Fibroblast of the aortic adventitia (primary cell): ENCODE measurements at regions not wholly inside any gene's neighbourhood (a gene's known extent, or its start where the extent isn't known, plus 50 kb on each side); places are given as distances from the start of the nearest gene placed in this dataset.

Experiments
- DNase-seq: peaks from one replicate; pipeline ENCODE4 v3.0.0-alpha.2; 2010; ENCODE audit warnings: low read depth
- H3K4me3 ChIP-seq: 2 replicates; pipeline ENCODE4 v1.5.1; 2011; ENCODE audit warnings: low read depth, mild to moderate bottlenecking, control low read depth, low read length, moderate library complexity
- TF ChIP-seq, protein P1 (sequence below): IDR thresholded peaks from 2 replicates; pipeline ENCODE4 v1.5.1; 2011; ENCODE audit warnings: mild to moderate bottlenecking, low read length, control low read depth, inconsistent platforms; ENCODE audit not compliant: insufficient read depth

DNA sequence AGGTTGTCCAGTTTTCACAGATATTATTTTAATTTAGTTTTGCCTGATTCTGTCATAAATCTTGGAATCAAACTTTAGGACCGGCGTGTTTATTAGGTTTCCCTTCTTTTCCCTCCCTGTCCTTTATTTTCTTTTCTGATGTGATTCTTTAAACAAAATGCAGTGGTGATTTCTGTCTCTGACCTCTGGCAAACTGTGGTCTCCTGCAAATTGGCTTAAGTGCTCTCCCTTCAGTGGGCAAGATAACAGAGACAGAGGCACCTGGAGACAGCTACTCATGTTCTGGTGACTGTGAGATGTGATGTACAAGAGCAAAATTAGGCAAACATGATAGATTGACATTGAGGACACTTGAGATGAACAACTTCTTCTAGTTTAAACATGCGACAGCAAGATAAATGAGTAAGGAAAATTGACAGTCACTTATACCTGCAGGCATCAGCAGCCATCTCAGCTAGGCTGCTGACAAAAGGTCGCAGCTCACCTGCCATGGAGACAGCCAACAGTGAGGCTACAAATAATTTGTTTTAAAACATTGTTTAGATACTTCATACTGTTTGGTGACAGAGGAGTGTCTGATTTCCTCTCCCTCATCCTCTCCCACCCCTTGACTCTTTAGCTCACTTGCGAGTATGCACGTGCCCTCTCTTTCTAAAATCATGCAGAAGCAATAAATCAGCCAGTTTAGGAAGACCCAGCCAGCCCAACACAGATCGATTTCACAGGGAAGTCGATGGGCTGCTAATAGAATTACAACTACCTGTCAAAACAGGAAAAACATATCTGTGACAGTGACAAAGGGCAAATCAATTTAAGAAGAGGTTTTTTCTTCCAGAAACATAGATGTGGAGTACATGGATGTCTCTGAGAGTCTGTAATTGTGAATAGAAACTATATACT lies 63.4 kb upstream of the MAP3K7 start:
- no peak for DNase-seq
- TF ChIP-seq, protein P1, sequence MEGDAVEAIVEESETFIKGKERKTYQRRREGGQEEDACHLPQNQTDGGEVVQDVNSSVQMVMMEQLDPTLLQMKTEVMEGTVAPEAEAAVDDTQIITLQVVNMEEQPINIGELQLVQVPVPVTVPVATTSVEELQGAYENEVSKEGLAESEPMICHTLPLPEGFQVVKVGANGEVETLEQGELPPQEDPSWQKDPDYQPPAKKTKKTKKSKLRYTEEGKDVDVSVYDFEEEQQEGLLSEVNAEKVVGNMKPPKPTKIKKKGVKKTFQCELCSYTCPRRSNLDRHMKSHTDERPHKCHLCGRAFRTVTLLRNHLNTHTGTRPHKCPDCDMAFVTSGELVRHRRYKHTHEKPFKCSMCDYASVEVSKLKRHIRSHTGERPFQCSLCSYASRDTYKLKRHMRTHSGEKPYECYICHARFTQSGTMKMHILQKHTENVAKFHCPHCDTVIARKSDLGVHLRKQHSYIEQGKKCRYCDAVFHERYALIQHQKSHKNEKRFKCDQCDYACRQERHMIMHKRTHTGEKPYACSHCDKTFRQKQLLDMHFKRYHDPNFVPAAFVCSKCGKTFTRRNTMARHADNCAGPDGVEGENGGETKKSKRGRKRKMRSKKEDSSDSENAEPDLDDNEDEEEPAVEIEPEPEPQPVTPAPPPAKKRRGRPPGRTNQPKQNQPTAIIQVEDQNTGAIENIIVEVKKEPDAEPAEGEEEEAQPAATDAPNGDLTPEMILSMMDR: no peak
- no peak overlapping the region for H3K4me3 ChIP-seq

DNA sequence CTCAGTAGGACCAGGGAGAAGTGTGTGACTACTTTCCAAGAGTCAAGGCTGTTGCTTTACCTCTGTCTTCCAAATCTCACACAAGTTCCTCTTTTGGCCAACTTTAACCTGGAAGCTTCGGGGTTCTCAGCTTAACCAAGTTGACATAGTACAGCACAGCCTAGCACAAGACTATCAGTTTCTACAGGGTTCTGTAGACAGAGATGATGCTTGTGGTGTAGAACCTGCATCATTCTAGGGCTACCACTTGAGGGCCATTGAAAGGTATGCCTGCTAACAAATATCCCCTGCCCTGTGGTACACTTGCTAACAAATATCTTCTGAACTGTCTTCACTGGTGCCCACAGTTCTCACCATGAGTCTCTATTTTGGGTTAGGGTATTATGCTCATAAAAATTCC lies 62.0 kb upstream of the MAP3K7 start:
- H3K4me3 ChIP-seq: no peak overlapping the region
- TF ChIP-seq, protein P1: no peak
- no peak for DNase-seq

DNA sequence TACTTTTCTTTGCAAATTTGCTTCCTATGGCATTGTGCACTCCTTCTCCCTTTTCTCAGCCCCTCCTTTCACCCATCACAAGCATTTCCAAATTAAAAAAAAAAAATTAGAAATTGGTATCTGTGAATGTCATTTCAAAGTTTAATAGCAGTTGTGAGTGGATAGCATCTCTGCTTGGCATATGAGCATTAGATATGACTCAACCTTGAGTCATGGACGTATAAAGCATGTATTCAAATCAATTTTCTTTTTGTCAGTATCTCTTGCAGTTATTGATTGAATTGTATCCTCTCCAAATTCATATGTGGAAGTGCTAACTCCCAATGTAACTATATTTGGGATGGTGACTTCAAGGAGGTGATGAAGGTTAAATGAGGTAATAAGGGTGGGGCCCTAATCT lies 60.1 kb upstream of the MAP3K7 start:
- no peak for DNase-seq
- TF ChIP-seq, protein P1: no peak
- no peak overlapping the region for H3K4me3 ChIP-seq

- H3K4me3 ChIP-seq: no peak overlapping the region
Measured at GRCh38 chr6:90645634-90646033, 58.8 kb upstream of the MAP3K7 start.

GRCh38 chr6:90644492-90644891 lies 57.6 kb upstream of the MAP3K7 start:
- H3K4me3 ChIP-seq: no peak overlapping the region
- no peak for DNase-seq
- TF ChIP-seq, protein P1: no peak

More at GRCh38 chr6:90645634-90646033, 58.8 kb upstream of the MAP3K7 start:
- TF ChIP-seq, protein P1: no peak
- no peak for DNase-seq

DNA sequence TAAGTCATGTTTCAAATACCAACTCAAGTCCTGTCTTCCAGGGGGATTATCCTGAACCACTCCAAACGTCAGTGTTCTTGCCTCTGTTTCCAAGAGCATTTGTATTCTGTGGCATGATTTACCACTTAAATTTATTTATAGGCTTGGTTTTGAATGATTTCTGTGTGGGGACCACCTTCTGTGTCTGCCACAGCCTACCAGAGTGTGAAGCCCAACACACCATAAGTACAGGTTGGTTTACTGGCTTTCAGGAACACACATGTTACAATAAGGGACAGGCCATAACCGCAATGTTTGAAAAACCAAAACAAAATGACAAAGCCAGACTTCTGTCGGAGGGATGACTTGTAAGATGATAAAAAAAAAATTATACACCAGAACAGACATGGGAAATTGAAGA lies 56.5 kb upstream of the MAP3K7 start:
- TF ChIP-seq, protein P1: no peak
- no peak for DNase-seq

More for the DNA sequence above, 56.5 kb upstream of the MAP3K7 start:
- no peak overlapping the region for H3K4me3 ChIP-seq
